ENCODE measurements at regions not wholly inside any gene's neighbourhood (a gene's known extent, or its start where the extent isn't known, plus 50 kb on each side); places are given as distances from the start of the nearest gene placed in this dataset.

DNA sequence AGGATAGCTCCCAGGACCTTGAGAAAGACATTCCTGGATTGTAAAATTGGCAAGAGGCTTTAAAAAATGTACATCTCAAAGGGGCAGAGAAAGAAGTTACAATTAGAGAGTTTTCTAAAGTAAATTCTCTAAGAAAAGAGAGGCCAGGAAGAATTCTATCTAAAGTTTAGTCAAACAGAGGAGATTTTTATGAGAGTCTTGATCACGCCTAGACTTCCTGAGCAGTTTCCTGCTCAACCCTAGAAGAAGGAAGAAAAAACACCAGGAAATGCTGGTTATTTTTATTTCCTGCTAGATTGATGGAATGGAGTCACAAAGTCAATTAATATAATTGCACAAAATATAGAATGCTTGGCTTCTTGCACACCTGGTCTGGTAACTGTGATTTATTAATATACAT, 269.1 kb downstream of the PCDH20 start (continued):
- TF ChIP-seq, protein P1, sequence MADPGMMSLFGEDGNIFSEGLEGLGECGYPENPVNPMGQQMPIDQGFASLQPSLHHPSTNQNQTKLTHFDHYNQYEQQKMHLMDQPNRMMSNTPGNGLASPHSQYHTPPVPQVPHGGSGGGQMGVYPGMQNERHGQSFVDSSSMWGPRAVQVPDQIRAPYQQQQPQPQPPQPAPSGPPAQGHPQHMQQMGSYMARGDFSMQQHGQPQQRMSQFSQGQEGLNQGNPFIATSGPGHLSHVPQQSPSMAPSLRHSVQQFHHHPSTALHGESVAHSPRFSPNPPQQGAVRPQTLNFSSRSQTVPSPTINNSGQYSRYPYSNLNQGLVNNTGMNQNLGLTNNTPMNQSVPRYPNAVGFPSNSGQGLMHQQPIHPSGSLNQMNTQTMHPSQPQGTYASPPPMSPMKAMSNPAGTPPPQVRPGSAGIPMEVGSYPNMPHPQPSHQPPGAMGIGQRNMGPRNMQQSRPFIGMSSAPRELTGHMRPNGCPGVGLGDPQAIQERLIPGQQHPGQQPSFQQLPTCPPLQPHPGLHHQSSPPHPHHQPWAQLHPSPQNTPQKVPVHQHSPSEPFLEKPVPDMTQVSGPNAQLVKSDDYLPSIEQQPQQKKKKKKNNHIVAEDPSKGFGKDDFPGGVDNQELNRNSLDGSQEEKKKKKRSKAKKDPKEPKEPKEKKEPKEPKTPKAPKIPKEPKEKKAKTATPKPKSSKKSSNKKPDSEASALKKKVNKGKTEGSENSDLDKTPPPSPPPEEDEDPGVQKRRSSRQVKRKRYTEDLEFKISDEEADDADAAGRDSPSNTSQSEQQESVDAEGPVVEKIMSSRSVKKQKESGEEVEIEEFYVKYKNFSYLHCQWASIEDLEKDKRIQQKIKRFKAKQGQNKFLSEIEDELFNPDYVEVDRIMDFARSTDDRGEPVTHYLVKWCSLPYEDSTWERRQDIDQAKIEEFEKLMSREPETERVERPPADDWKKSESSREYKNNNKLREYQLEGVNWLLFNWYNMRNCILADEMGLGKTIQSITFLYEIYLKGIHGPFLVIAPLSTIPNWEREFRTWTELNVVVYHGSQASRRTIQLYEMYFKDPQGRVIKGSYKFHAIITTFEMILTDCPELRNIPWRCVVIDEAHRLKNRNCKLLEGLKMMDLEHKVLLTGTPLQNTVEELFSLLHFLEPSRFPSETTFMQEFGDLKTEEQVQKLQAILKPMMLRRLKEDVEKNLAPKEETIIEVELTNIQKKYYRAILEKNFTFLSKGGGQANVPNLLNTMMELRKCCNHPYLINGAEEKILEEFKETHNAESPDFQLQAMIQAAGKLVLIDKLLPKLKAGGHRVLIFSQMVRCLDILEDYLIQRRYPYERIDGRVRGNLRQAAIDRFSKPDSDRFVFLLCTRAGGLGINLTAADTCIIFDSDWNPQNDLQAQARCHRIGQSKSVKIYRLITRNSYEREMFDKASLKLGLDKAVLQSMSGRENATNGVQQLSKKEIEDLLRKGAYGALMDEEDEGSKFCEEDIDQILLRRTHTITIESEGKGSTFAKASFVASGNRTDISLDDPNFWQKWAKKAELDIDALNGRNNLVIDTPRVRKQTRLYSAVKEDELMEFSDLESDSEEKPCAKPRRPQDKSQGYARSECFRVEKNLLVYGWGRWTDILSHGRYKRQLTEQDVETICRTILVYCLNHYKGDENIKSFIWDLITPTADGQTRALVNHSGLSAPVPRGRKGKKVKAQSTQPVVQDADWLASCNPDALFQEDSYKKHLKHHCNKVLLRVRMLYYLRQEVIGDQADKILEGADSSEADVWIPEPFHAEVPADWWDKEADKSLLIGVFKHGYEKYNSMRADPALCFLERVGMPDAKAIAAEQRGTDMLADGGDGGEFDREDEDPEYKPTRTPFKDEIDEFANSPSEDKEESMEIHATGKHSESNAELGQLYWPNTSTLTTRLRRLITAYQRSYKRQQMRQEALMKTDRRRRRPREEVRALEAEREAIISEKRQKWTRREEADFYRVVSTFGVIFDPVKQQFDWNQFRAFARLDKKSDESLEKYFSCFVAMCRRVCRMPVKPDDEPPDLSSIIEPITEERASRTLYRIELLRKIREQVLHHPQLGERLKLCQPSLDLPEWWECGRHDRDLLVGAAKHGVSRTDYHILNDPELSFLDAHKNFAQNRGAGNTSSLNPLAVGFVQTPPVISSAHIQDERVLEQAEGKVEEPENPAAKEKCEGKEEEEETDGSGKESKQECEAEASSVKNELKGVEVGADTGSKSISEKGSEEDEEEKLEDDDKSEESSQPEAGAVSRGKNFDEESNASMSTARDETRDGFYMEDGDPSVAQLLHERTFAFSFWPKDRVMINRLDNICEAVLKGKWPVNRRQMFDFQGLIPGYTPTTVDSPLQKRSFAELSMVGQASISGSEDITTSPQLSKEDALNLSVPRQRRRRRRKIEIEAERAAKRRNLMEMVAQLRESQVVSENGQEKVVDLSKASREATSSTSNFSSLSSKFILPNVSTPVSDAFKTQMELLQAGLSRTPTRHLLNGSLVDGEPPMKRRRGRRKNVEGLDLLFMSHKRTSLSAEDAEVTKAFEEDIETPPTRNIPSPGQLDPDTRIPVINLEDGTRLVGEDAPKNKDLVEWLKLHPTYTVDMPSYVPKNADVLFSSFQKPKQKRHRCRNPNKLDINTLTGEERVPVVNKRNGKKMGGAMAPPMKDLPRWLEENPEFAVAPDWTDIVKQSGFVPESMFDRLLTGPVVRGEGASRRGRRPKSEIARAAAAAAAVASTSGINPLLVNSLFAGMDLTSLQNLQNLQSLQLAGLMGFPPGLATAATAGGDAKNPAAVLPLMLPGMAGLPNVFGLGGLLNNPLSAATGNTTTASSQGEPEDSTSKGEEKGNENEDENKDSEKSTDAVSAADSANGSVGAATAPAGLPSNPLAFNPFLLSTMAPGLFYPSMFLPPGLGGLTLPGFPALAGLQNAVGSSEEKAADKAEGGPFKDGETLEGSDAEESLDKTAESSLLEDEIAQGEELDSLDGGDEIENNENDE (IDR thresholded peaks at IDR 0.05; ENCODE audit: insufficient replicate concordance, low read length): no peak
- no peak for TF ChIP-seq EP300 (IDR thresholded peaks at IDR 0.05; ENCODE audit: borderline replicate concordance in 1 of 2, low read depth in 2 of 2, low read length in 2 of 2)
